ENCODE measurements at regions not wholly inside any gene's neighbourhood (a gene's known extent, or its start where the extent isn't known, plus 50 kb on each side); places are given as distances from the start of the nearest gene placed in this dataset.

GRCh38 chr5:10849278-10849677, 88.2 kb upstream of the DAP start:
- no peak for ATAC-seq (ENCODE audit: low read depth)
- Mint-ChIP-seq H3K4me3 (no peak overlapping the region), H3K4me1 (no peaks in the 10 kb centered on the region), H3K27me3 (peaks cover 21% of the 10 kb centered on the region), H3K9me3 (ENCODE audit: insufficient read depth) (peaks cover 9% of the 10 kb centered on the region), H3K27ac (no peak overlapping the region)
- no peak overlapping the region for H3K4me3 ChIP-seq (ENCODE audit: control extremely low read depth in 1 of 5, extremely low read depth in 1 of 5, insufficient read depth in 1 of 5, low read depth in 2 of 5, low read length in 4 of 5)
- H3K79me2 ChIP-seq (ENCODE audit: control insufficient read depth, insufficient read depth, low read length) = no peaks in the 10 kb centered on the region
- no peak overlapping the region for H3K9ac ChIP-seq (ENCODE audit: low read length)
- TF ChIP-seq CTCF (IDR thresholded peaks at IDR 0.05) (no peak), EZH2 (IDR thresholded peaks at IDR 0.05; ENCODE audit: borderline replicate concordance, insufficient read depth, low read depth, low read length, poor library complexity, severe bottlenecking) (no peak)
- no peak overlapping the region for H2AFZ ChIP-seq (ENCODE audit: insufficient read depth, low read depth, low read length, poor library complexity, severe bottlenecking)
- intact Hi-C loops (cut with micrococcal nuclease) = no loop called here
- POLR2A ChIA-PET = no interaction called here
- no peaks in the 10 kb centered on the region for H3K36me3 ChIP-seq (replicated peaks in 1 of 2; ENCODE audit: control extremely low read depth in 1 of 2, control insufficient read depth in 1 of 2, extremely low read depth in 1 of 2, insufficient read depth in 2 of 2, low read length in 1 of 2)
- no peaks in the 10 kb centered on the region for H4K20me1 ChIP-seq (ENCODE audit: control insufficient read depth, insufficient read depth, low read length, poor library complexity, severe bottlenecking)
- CTCF ChIA-PET = no interaction called here
- H3K4me2 ChIP-seq (replicated peaks; ENCODE audit: low read depth, low read length, poor library complexity, severe bottlenecking) = no peak overlapping the region
- no peak for DNase-seq
- H3K27ac ChIP-seq (ENCODE audit: low read length in 2 of 2) = no peak overlapping the region
- peaks cover 0 to 6% (median 0%) of the 10 kb centered on the region in 3 donors for H3K9me3 ChIP-seq (ENCODE audit: control extremely low read depth in 1 of 3, control insufficient read depth in 2 of 3, insufficient read depth in 1 of 3, low read length in 2 of 3)
- no peaks in the 10 kb centered on the region for H3K4me1 ChIP-seq (ENCODE audit: control insufficient read depth in 2 of 2, insufficient read depth in 2 of 2, low read length in 2 of 2)
- no peaks in the 10 kb centered on the region for H3K27me3 ChIP-seq (replicated peaks in 1 of 4; ENCODE audit: control extremely low read depth in 1 of 4, control insufficient read depth in 3 of 4, insufficient read depth in 4 of 4, low read length in 3 of 4)
- 80% methylated on average over 2 of the region's 5 CpGs for WGBS (ENCODE audit: insufficient coverage)

- no peak overlapping the region for H3K4me2 ChIP-seq (replicated peaks; ENCODE audit: low read depth, low read length, poor library complexity, severe bottlenecking)
- H3K4me1 ChIP-seq (ENCODE audit: control insufficient read depth in 2 of 2, insufficient read depth in 2 of 2, low read length in 2 of 2) = no peaks in the 10 kb centered on the region
- intact Hi-C loops (cut with micrococcal nuclease) = no loop called here
- H3K4me1 Mint-ChIP-seq = no peaks in the 10 kb centered on the region
- H3K27me3 Mint-ChIP-seq = peaks cover 33% of the 10 kb centered on the region
- ATAC-seq (ENCODE audit: low read depth) (no peak), DNase-seq (no peak)
- H3K27ac Mint-ChIP-seq = no peak overlapping the region
- H3K79me2 ChIP-seq (ENCODE audit: control insufficient read depth, insufficient read depth, low read length) = no peaks in the 10 kb centered on the region
- ChIA-PET POLR2A (no interaction called here), CTCF (no interaction called here)
- no peak overlapping the region for H3K4me3 Mint-ChIP-seq
- H3K9ac ChIP-seq (ENCODE audit: low read length) = no peak overlapping the region
- WGBS (ENCODE audit: insufficient coverage) = 82% methylated on average over 4 of the region's 4 CpGs
- peaks cover 0 to 9% (median 6%) of the 10 kb centered on the region in 3 donors for H3K9me3 ChIP-seq (ENCODE audit: control extremely low read depth in 1 of 3, control insufficient read depth in 2 of 3, insufficient read depth in 1 of 3, low read length in 2 of 3)
- no peaks in the 10 kb centered on the region for H3K36me3 ChIP-seq (replicated peaks in 1 of 2; ENCODE audit: control extremely low read depth in 1 of 2, control insufficient read depth in 1 of 2, extremely low read depth in 1 of 2, insufficient read depth in 2 of 2, low read length in 1 of 2)
- no peak overlapping the region for H3K4me3 ChIP-seq (ENCODE audit: control extremely low read depth in 1 of 5, extremely low read depth in 1 of 5, insufficient read depth in 1 of 5, low read depth in 2 of 5, low read length in 4 of 5)
- H3K9me3 Mint-ChIP-seq (ENCODE audit: insufficient read depth) = peaks cover 9% of the 10 kb centered on the region
- no peaks in the 10 kb centered on the region for H4K20me1 ChIP-seq (ENCODE audit: control insufficient read depth, insufficient read depth, low read length, poor library complexity, severe bottlenecking)
- no peak overlapping the region for H2AFZ ChIP-seq (ENCODE audit: insufficient read depth, low read depth, low read length, poor library complexity, severe bottlenecking)
- H3K27ac ChIP-seq (ENCODE audit: low read length in 2 of 2) = no peak overlapping the region
- TF ChIP-seq EZH2 (IDR thresholded peaks at IDR 0.05; ENCODE audit: borderline replicate concordance, insufficient read depth, low read depth, low read length, poor library complexity, severe bottlenecking) (no peak), CTCF (IDR thresholded peaks at IDR 0.05) (no peak)
- H3K27me3 ChIP-seq (replicated peaks in 1 of 4; ENCODE audit: control extremely low read depth in 1 of 4, control insufficient read depth in 3 of 4, insufficient read depth in 4 of 4, low read length in 3 of 4) = no peaks in the 10 kb centered on the region
Measured at GRCh38 chr5:10844016-10844415, 83.0 kb upstream of the DAP start.
